ENCODE measurements at regions not wholly inside any gene's neighbourhood (a gene's known extent, or its start where the extent isn't known, plus 50 kb on each side); places are given as distances from the start of the nearest gene placed in this dataset.

- peaks cover 27% of the 10 kb centered on the region for H3K4me1 Mint-ChIP-seq
- Histone ChIP-seq H3K4me2 (no peak overlapping the region), H3K27ac (ENCODE audit: low read depth) (no peak overlapping the region), H3K79me2 (replicated peaks; ENCODE audit: insufficient read depth) (no peaks in the 10 kb centered on the region), H3K4me3 (no peak overlapping the region), H3K27me3 (ENCODE audit: insufficient read depth) (no peaks in the 10 kb centered on the region), H3F3A (replicated peaks; ENCODE audit: low read depth) (no peaks in the 10 kb centered on the region; the same call in 1 of the 2 replicates), H3K36me3 (ENCODE audit: insufficient read depth) (no peaks in the 10 kb centered on the region), H3K4me1 (ENCODE audit: insufficient read depth) (peaks cover 34% of the 10 kb centered on the region), H2AFZ (no peak overlapping the region), H4K20me1 (replicated peaks; ENCODE audit: insufficient read depth) (no peaks in the 10 kb centered on the region), H3K9me2 (ENCODE audit: insufficient read depth) (no peaks in the 10 kb centered on the region)
- H3K9me3 Mint-ChIP-seq: no peaks in the 10 kb centered on the region
- ATAC-seq (no peak), DNase-seq (ENCODE audit: low spot score) (no peak)
- peaks cover 5% of the 10 kb centered on the region for H3K27me3 Mint-ChIP-seq (ENCODE audit: insufficient read depth, low read depth, poor library complexity)
- no peaks in the 10 kb centered on the region for H3K36me3 Mint-ChIP-seq (ENCODE audit: low read depth)
- TF ChIP-seq REST (IDR thresholded peaks at IDR 0.05; ENCODE audit: unreplicated experiment): no peak
- no peak for TF ChIP-seq ZNF331 (CRISPR knock-in tag; IDR thresholded peaks at IDR 0.05; ENCODE audit: low read depth)
- TF ChIP-seq EZH2phosphoT487 (IDR thresholded peaks at IDR 0.05; ENCODE audit: unreplicated experiment): no peak
- TF ChIP-seq EZH2 (IDR thresholded peaks at IDR 0.05; ENCODE audit: low read depth, unreplicated experiment): no peak
- H3K4me3 Mint-ChIP-seq: no peak overlapping the region
- H3K27ac Mint-ChIP-seq: no peak overlapping the region
Observed at GRCh38 chr12:66058554-66058953, 72.0 kb downstream of the LLPH start.

- Histone ChIP-seq H3K4me1 (ENCODE audit: insufficient read depth) (peaks cover 16% of the 10 kb centered on the region), H3F3A (replicated peaks; ENCODE audit: low read depth) (no peaks in the 10 kb centered on the region), H3K4me3 (no peak overlapping the region), H3K4me2 (no peak overlapping the region), H3K27ac (ENCODE audit: low read depth) (no peak overlapping the region), H3K27me3 (ENCODE audit: insufficient read depth) (no peaks in the 10 kb centered on the region), H2AFZ (no peak overlapping the region), H3K36me3 (ENCODE audit: insufficient read depth) (no peaks in the 10 kb centered on the region), H4K20me1 (replicated peaks; ENCODE audit: insufficient read depth) (no peaks in the 10 kb centered on the region), H3K9me2 (ENCODE audit: insufficient read depth) (no peaks in the 10 kb centered on the region), H3K79me2 (replicated peaks; ENCODE audit: insufficient read depth) (no peaks in the 10 kb centered on the region)
- ATAC-seq: no peak
- H3K9me3 Mint-ChIP-seq: no peaks in the 10 kb centered on the region
- H3K36me3 Mint-ChIP-seq (ENCODE audit: low read depth): no peaks in the 10 kb centered on the region
- peaks cover 10% of the 10 kb centered on the region for H3K4me1 Mint-ChIP-seq
- H3K27ac Mint-ChIP-seq: no peak overlapping the region
- H3K4me3 Mint-ChIP-seq: no peak overlapping the region
- H3K27me3 Mint-ChIP-seq (ENCODE audit: insufficient read depth, low read depth, poor library complexity): peaks cover 5% of the 10 kb centered on the region
- no peak for DNase-seq (ENCODE audit: low spot score)
- TF ChIP-seq EZH2phosphoT487 (IDR thresholded peaks at IDR 0.05; ENCODE audit: unreplicated experiment) (no peak), ZNF462 (CRISPR knock-in tag; IDR thresholded peaks at IDR 0.05) (no peak), ZNF114 (CRISPR knock-in tag; IDR thresholded peaks at IDR 0.05) (no peak), STAT1 (IDR thresholded peaks at IDR 0.05; ENCODE audit: unreplicated experiment) (no peak), EZH2 (IDR thresholded peaks at IDR 0.05; ENCODE audit: low read depth, unreplicated experiment) (no peak), ZNF331 (CRISPR knock-in tag; IDR thresholded peaks at IDR 0.05; ENCODE audit: low read depth) (no peak), CTCF (conservative IDR thresholded peaks at IDR 0.05; ENCODE audit: low read depth in 2 of 2) (no peak), NANOG (IDR thresholded peaks at IDR 0.05; ENCODE audit: borderline replicate concordance) (no peak)
Observed at GRCh38 chr12:66055837-66056319, 74.7 kb downstream of the LLPH start.

Measured in GM23338 (cell line).